Adrenal gland (tissue), 5 donors: ENCODE measurements at regions not wholly inside any gene's neighbourhood (a gene's known extent, or its start where the extent isn't known, plus 50 kb on each side); places are given as distances from the start of the nearest gene placed in this dataset.
A peak's percentile ranks its signal among the peaks of the same experiment; 100 is the strongest.

ENCODE experiments used
- CTCF ChIP-seq, 6 experiments: fragments of 450-650 bp in 4 of 6; fragments of 200-600 bp in 2 of 6; sonication (generic) in 1 of 6; IDR thresholded peaks; 1 replicate in 5 of 6; 2 replicates in 1 of 6; pipeline versions ENCODE4 v1.5.1 to v1.8.0; 2016 to 2021; ENCODE audit warnings: antibody characterized with exemption in 6 of 6, mild to moderate bottlenecking in 2 of 6, moderate library complexity in 1 of 6
- POLR2A ChIP-seq, 2 donors: fragments of 450-650 bp; IDR thresholded peaks; one replicate each; pipeline ENCODE4 v1.6.1; 2017; ENCODE audit warnings: antibody characterized with exemption in 2 of 2, mild to moderate bottlenecking in 2 of 2, moderate library complexity in 1 of 2
- donor health status: DM: no; HTN: no; CAD: no.

GRCh38 chr6:166097914-166098522 lies 69.6 kb downstream of the TBXT start:
- TF ChIP-seq CTCF (IDR thresholded peaks at IDR 0.05) (peak; percentile 67 to 91 (median 84)), POLR2A (IDR thresholded peaks at IDR 0.05) (no peak)
